ENCODE measurements at regions not wholly inside any gene's neighbourhood (a gene's known extent, or its start where the extent isn't known, plus 50 kb on each side); places are given as distances from the start of the nearest gene placed in this dataset.
"Not testable (repeated sequence)": the region's sequence is repeated elsewhere in the genome, so short reads cannot be mapped to it uniquely, and the experiment has no call there.

DNA sequence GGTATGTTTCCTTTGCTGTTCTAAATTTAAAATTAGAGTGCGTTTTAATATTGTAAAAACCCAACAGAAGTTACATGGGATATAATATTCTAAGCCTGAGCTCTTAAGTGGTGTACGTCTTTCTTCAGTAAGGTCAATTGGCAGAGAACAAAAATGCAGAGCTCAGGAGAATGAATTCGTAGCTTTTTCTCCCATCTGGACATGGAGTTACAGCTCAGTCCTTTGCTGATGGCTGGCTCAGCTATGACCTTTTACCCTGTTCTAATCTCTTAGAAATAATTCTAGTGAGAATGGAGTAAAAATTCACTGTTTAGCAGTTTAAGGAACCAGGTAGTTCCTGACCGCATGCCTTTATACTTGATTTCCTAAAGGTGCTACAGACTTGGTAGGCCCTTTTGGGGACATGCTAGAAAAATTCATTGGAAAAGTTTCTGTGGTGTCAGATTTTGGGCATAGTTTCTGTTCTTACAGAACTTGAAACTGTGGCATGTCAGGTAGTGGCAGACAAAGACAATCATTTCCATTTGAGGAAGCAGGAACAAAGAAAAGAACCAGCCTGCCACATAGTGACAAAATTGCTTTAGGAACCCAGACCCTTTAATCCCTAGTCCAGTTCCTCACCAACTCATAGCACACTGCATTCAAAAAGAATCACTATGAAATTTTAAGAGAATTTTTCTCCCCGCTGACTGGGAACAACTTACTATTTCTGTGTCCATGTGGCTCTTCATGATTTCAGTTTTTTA is 566.8 kb upstream of the ZNF804A start:
- no peak for DNase-seq

DNA sequence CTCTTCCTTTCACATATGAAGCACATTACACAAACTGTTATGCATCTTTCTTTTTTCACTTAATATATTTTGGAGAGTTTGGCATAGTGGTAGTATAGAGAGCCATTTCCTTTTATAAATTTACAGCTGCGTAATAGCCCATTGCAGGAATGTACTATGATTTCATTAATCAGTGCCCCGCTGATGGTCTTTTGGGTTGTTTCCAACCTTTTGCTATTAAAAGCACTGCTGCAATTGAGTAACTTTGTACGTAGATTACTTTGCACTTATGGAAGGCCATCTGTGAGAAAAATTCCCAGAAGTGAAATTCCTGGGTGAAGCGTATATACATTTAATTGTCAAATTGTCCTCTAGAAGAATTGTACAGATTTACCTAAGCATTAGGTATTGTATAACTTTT is 565.3 kb upstream of the ZNF804A start:
- no peak for DNase-seq

DNA sequence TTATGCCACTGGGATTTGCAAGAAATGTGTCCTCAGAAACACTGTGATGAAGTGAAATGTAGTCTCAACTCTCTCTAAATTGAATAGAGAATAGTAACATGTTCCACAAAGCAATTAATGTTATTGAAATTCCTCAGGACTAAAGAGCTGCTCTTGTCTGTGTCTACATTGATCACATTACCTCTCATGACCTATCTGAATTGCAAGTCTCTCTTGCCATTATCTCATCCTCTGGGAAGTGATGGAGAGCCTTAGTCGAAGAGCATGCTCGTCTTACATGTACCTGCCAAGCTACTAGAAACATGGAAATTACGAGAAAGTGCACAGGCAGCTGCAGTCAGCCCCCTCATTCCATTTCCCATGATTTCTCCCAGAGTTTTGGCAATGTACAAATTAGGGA is 561.1 kb upstream of the ZNF804A start:
- DNase-seq = no peak

DNA sequence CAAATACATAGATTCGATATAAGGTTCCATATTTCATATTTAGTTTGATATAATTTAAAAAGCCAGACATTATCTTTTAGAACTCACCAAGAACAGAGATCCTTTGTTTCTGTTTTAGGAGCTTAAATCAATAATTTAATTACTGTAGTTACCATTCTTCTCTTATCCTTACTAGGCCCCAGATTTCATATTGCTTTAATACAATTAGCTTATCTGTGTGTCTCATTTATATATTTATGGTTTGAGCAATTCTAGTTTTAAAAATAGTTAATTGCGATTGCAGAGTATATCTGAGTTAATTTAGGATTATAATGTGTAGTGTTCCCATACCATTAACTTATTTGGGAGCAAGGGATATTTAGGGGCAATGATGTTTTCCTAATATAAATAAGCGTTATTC is 558.8 kb upstream of the ZNF804A start:
- DNase-seq = no peak

DNA sequence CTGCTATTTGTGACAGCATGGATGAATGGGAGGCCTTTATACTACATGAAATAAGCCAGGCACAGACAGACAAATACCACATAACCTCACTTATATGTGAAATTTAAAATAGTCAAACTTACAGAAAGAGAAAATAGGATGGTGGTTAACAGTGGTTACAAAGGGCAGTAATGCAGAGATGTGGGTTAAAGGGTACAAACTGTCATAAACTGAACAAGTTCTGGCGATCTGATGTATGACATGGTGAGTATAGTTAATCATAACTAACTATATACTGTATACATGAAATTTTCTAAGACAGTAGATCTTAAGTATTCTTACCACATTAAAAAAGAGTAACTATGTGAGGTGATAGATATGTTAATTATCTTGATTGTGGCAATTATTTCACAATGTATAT is 558.1 kb upstream of the ZNF804A start:
- DNase-seq = no peak

DNA sequence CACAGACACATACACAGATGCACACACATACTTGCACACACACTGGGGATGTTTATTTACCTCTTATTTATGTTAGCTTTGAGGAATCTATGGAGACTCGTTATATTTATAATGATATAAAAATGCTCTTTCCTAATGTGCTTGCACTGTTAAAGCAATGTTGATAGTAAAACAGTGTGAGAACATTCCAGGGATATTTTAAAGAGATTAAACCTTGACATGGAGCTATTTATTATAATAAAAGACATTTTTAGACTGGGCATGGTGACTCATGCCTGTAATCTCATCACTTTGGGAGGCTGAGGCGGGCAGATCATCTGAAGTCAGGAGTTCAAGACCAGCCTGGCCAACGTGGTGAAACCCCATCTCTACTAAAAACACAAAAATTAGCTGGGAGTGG is 557.3 kb upstream of the ZNF804A start:
- no peak for DNase-seq

DNA sequence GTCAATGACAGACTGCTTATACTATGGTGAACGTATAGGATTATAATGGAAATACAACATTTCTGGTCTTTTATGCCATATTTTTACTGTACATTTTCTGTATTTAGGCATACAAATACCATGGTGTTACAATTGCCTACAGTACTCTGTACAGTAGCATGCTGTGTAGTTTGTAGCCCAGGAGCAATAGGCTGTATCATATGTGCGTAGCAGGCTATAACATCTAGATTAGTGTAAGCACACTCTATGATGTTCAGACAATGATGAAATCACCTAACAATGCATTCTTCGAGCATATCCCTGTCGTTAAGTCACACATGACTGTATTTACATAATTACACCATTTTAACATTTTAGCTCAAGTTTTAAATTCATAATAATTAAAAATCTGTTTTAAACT is 556.6 kb upstream of the ZNF804A start:
- DNase-seq = no peak

DNA sequence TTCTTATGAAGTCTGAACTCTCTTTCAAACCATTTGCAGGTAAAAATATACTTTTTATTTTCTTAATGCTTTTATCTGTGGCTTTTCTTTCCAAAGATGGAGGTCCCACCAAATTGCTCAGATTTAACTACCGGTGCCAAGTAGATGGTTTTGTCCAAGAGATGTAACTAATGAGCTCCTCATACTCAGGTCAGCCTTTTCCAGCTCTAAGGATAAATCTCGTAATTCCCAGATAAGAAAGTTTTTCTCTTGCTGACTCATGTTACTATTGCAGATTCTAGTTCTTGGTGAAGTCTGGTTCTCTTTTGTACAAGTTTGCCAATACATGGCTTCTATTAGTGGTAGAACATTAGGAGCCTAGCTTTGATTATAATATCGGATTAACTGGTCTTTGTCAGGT is 550.8 kb upstream of the ZNF804A start:
- no peak for DNase-seq

DNA sequence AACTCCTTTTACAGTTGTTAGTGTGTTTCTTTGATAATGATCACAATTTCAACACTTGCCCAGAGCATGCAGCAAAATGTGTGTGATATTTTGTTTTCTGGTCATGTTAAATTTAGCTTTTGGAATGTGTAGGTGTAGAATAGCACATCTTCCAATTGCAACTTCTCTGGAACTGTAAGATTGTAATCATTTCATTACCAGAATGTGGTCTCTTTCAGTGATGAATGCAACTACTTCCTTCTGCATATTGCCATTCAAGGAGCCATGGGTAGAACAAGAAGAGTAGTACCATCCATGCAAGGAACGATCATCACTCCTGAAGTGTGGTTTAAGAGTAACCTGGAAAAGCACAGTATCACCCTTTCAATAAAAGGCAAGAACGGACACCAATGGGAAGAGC is 548.8 kb upstream of the ZNF804A start:
- no peak for DNase-seq

DNA sequence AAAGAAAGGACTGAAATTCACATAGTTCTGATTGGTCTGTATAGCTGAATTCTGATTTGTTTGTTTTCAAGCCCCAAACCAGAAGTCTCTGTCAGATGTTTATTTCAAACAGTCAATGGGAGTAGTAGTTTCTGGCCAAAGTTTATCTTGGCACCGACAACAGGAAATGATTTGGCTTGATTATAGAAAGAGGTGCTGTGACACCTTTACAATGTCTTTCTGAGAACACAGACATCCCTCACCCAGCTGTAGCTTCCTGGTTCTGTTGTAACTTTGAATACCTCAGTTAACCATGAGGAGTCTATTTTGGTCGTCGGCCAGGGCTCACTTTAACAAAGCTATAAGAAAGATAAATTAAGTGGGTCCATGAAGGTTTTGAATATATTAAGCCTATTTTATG is 545.0 kb upstream of the ZNF804A start:
- no peak for DNase-seq

DNA sequence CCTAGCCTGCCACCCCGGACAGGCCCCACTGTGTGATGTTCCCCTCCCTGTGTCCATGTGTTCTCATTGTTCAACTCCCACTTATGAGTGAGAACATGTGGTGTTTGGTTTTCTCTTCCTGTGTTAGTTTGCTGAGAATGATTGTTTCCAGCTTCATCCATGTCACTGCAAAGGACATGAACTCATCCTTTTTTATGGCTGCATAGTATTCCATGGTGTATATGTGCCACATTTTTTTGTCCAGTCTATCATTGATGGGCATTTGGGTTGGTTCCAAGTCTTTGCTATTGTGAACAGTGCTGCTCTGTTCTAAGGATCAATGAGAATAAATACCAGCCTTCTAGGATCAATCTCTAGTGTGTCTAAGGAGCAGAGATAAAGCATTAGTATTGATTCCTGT is 543.9 kb upstream of the ZNF804A start:
- not testable (repeated sequence) for DNase-seq

DNA sequence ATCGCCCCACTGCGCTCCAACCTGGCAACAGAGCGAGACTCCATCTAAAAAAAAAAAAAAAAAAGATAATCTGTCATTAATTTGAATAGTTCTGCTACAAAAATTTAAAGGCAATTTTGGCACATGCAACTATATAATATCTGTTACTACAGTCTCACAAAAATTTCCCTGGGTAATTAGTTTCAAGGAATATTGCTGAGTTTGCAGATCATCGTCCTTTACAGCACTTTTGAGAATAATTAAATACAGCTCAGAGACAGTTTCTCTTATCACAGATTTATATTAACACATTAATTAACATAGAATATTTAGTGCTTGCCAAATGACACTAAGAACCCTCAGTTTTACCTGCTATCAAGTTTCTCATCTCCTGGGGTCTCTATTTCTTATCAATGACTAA is 540.4 kb upstream of the ZNF804A start:
- DNase-seq = no peak

DNA sequence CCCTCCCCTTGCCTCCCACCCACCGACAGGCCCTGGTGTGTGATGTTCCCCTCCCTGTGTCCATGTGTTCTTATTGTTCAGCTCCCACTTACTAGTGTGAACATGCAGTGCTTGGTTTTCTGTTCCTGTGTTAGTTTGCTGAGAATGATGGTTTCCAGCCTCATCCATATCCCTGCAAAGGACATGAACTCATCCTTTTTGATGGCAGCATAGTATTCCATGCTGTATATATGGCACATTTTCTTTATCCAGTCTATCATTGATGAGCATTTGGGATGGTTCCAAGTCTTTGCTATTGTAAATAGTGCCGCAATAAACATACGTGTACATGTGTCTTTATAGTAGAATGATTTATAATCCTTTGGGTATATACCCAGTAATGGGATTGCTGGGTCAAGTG is 538.1 kb upstream of the ZNF804A start:
- not testable (repeated sequence) for DNase-seq

DNA sequence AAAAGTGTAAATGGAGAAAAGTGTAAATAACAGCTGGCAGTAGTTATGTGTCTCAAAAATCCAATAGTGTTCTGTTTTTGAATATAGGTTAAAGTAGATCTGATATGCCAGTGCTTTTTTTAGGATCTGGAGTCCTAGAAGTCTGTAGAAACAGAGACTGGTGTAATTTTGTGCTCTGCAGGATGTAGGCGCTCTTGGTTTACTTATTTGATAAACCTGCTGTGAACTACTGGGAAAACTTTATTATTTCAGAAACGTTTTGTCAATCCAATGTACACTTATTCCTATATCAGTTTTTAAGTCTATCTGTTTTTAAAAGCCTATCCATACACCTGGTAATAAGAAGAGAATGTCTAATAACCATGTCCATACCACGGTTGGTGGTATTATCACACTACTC is 530.8 kb upstream of the ZNF804A start:
- no peak for DNase-seq

DNA sequence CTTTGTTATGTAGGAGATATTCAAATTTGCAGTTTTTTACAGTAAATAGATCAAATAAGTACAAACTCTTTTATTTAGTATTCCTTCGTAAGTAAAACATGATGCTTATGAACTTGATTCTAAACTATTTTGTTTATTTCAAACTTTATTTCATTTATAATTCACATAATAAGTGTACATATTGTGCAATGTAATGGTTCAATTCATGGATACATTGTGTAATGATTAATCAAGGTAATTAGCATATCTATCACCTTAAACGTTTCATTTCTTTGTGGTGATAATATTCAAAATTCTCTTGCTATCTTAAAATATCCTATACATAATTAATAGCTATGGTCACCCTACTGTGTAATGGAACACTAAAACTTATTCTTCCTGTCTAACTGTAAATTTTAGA is 525.9 kb upstream of the ZNF804A start:
- DNase-seq = no peak

DNA sequence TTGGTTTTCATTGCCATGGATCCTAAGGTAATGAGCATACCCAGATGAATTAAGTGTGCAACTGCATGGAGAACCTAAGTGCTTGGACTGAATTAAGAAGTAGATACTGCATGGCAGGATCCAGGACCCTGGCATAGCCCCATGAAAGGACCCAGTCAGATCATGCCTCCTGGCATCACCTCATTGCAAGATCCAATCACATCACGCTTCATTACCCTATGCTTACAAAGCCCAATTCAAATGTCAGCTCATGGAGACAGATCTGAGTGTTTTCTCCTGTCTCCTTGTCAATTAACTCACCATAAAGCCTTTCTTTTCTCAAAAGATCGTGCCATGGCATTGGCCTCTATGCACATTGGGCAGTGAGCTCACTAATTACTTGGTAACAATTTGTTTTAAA is 519.8 kb upstream of the ZNF804A start:
- DNase-seq = no peak

DNA sequence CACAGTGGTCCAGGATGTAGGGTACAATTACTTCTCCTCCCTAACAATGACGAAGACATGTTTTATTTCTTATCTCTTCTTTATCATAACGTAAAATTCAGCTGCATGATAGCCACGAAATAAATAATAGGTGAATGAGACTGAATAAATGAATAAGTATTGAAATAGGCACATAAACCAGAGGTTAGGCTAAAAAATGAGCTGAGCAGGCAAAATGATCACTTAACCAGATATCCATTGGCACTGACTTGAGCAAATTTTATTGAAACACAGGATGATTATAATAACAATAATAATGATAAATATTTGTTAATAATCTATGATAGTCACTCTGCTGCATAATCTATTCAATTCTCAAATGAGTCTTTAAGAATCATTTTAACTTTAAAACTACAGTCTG is 506.9 kb upstream of the ZNF804A start:
- DNase-seq = no peak

DNA sequence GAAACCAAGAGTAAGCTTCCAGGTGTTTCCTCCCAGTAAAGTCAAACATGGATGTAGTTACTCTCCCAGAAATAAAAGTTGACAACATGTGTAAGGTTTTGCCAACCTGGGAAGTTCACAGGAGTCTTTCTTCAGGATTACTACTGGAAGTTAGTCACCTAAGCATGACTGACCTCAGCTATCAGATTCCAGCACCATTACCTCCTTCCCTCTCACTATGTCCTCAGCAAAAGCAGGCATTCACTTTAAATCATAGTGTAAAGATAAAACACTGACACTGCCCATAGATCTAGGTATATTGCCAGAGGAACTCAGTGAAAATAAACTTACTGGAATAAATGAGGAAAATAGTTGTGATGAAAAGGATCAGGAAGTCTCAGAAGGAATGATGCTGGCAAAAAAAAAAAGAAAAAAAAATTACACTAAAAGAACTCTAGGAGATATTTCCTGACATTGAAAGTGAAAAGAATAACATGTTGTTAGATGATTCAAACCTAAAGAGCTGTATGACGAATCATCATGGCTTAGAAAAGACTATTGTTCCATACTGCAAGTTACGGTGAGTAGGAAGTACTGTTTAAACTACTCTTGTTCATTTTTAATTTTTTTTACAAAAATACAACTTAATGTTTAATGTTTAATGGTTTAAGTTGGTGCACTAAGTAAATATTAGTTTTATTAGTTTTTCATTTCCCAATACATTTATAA is 484.5 kb upstream of the ZNF804A start:
- no peak for DNase-seq

DNA sequence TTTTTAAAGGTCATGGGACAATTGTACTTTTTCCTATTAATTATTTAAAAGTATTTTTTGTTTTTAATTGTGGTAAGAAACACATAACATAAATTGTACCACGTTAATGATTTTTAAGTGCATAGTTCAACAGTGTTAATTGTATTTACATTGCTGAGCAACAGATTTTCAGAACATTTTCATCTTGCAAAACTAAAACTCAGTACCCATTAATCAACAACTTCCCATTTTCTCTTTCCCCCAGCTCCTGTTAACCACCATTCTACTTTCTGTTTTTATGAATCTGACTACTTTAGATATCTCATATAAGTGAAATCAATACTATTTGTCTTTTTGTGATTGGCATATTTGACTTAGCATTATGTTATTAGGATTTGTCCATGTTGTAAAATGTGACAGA is 483.9 kb upstream of the ZNF804A start:
- no peak for DNase-seq

DNA sequence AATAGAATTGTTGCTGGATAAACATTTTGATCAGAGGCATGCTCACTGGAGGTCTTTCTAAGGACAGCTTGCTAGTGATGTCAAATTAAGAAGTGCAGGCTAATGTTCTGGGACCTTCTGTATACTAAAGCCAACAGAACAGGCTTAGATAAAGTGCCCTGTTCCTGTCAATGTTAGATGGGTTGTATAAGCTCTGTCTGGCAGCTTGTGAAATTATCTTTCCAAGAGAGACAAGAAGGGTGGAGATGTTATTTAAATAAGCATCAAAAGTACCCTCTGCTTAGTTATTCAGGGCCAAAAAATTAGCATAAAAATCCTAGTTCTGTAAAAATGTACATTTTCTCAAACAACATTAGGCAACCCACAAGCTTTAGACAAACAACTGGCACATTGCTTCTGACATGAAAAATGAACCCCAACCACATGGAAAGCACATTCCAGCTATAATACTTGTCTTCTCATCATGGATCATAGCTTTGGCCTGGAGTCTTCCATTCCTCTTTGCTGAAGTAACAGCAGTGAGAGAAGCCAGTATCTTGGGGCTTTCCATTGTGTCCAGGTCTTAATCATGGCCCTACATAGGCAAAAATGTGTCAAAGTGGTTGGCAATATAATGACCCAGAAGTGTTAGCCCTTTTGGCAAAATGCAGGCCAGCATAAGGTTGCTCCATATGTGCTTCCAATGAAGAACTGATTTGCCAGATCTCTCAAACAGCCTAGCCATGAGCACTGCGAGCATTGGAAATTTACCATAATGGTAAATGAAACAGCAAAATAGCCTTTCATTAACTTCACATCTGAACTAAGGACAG is 478.1 kb upstream of the ZNF804A start:
- DNase-seq = no peak

DNA sequence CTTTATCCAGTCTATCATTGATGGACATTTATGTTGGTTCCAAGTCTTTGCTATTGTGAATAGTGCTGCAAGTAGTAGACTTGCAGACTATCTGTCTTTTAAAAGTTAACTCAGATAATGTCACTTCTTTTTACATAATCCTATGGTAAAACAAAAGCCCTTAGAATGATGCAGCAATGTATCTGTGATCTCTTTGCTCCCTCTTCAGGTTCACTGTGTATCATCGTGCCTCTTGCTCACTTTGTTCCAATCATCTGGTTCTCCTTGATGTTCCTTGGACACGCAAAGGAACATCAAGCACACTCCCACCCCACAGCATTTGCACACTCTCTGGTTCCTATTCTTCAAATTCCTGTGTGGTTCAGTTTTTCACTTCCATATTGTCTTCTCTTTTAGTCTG is 472.5 kb upstream of the ZNF804A start:
- DNase-seq = no peak

DNA sequence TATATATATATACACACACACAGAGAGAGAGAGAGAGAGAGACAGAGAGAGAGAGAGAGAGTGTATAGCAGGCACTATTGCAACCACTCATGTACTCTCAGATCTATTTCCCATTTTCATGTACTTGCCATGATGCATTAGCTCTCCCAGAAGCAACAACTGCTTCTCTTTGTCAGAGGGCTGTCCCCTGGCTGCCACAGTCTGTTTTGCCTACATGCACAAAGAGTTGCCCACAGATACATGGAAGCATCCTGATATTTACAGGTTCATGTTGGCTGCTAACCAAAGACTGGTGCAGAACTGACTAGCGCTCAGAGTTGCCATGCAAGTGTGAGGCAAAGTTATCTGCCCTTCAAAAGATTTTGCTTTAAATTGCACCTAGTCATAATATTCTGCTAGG is 469.3 kb upstream of the ZNF804A start:
- DNase-seq = no peak

DNA sequence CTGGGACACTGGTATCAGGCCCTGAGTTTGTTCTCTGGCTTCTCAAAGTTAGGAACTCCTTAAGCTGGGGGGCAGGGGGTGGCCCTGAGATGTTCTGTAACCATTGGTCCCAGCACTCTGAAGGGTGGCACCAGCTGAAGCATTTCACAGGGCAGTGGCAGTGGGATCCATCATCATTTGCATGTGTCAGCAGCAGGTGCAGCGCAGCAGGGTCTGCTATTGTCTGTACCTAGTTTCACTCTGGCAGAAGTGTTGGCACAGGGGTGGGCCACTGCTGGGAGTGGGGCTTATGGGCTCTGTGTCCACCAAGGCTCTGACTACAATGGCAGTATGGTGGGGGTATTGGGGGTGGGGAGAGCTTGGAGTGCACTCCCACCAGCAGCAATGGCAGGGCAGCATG is 460.4 kb upstream of the ZNF804A start:
- DNase-seq = no peak

DNA sequence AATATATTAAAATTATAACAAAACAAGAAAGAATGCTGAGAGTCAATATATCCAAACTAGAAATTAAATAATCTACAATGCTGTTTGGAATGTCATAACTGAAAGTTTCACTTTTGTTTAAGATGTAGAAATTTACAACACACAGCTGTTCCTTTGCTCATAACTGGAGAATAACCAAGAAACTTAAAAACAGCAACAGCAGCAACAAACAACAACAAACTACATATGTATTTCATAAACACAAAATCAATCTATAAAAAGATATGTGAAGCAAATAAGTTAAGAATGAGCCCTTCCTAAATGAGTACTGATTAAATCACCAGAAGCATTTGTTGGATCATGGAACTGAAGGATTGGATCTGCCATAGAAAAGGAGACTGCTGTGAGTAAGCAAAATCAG is 456.5 kb upstream of the ZNF804A start:
- DNase-seq = no peak
